ENCODE measurements at regions not wholly inside any gene's neighbourhood (a gene's known extent, or its start where the extent isn't known, plus 50 kb on each side); places are given as distances from the start of the nearest gene placed in this dataset.
A peak's percentile ranks its signal among the peaks of the same experiment; 100 is the strongest.

GRCh38 chr12:93167841-93168492 lies 209.8 kb upstream of the NUDT4 start:
- ATAC-seq (replicated peaks; ENCODE audit: extremely low read depth, poor library complexity, severe bottlenecking) = no peak
- H3K27ac Mint-ChIP-seq (ENCODE audit: low read depth) = no peak overlapping the region
- peaks cover 5% of the 10 kb centered on the region for H3K4me1 Mint-ChIP-seq

GRCh38 chr12:93168751-93169150 lies 209.0 kb upstream of the NUDT4 start:
- H3K27me3 Mint-ChIP-seq = peaks cover 33% of the 10 kb centered on the region
- H3K9me3 Mint-ChIP-seq = no peaks in the 10 kb centered on the region
- H3K4me3 Mint-ChIP-seq = no peak overlapping the region
- no peak overlapping the region for H3K27ac Mint-ChIP-seq (ENCODE audit: low read depth)
- peaks cover 2% of the 10 kb centered on the region for H3K36me3 Mint-ChIP-seq (ENCODE audit: insufficient read depth)
- H3K4me1 Mint-ChIP-seq = peaks cover 5% of the 10 kb centered on the region
- no peak for DNase-seq (ENCODE audit: low spot score in 2 of 2)
- no peak for ATAC-seq (replicated peaks; ENCODE audit: extremely low read depth, poor library complexity, severe bottlenecking)

More at GRCh38 chr12:93167841-93168492, 209.8 kb upstream of the NUDT4 start:
- H3K36me3 Mint-ChIP-seq (ENCODE audit: insufficient read depth) = peaks cover 2% of the 10 kb centered on the region
- H3K4me3 Mint-ChIP-seq = peak overlapping the region; percentile 21
- DNase-seq (ENCODE audit: low spot score in 2 of 2) = no peak
- no peaks in the 10 kb centered on the region for H3K9me3 Mint-ChIP-seq
- H3K27me3 Mint-ChIP-seq = peaks cover 41% of the 10 kb centered on the region

GRCh38 chr12:93169536-93169935 lies 208.2 kb upstream of the NUDT4 start:
- H3K4me3 Mint-ChIP-seq = no peak overlapping the region
- H3K27ac Mint-ChIP-seq (ENCODE audit: low read depth) = no peak overlapping the region
- no peak for DNase-seq (ENCODE audit: low spot score in 2 of 2)
- ATAC-seq (replicated peaks; ENCODE audit: extremely low read depth, poor library complexity, severe bottlenecking) = no peak
- peaks cover 5% of the 10 kb centered on the region for H3K4me1 Mint-ChIP-seq
- peaks cover 29% of the 10 kb centered on the region for H3K27me3 Mint-ChIP-seq
- no peaks in the 10 kb centered on the region for H3K9me3 Mint-ChIP-seq
- peaks cover 2% of the 10 kb centered on the region for H3K36me3 Mint-ChIP-seq (ENCODE audit: insufficient read depth)

- H3K36me3 Mint-ChIP-seq (ENCODE audit: insufficient read depth) = peaks cover 2% of the 10 kb centered on the region
- no peak overlapping the region for H3K4me3 Mint-ChIP-seq
- H3K9me3 Mint-ChIP-seq = no peaks in the 10 kb centered on the region
- DNase-seq (ENCODE audit: low spot score in 2 of 2) (no peak), ATAC-seq (replicated peaks; ENCODE audit: extremely low read depth, poor library complexity, severe bottlenecking) (no peak)
- peaks cover 5% of the 10 kb centered on the region for H3K4me1 Mint-ChIP-seq
- no peak overlapping the region for H3K27ac Mint-ChIP-seq (ENCODE audit: low read depth)
- H3K27me3 Mint-ChIP-seq = peaks cover 23% of the 10 kb centered on the region
Observed at GRCh38 chr12:93170928-93171327, 206.8 kb upstream of the NUDT4 start.

- peaks cover 2% of the 10 kb centered on the region for H3K36me3 Mint-ChIP-seq (ENCODE audit: insufficient read depth)
- ATAC-seq (replicated peaks; ENCODE audit: extremely low read depth, poor library complexity, severe bottlenecking) (no peak), DNase-seq (ENCODE audit: low spot score in 2 of 2) (no peak)
- no peak overlapping the region for H3K4me3 Mint-ChIP-seq
- no peaks in the 10 kb centered on the region for H3K9me3 Mint-ChIP-seq
- H3K27ac Mint-ChIP-seq (ENCODE audit: low read depth) = no peak overlapping the region
- H3K27me3 Mint-ChIP-seq = no peaks in the 10 kb centered on the region
- H3K4me1 Mint-ChIP-seq = no peaks in the 10 kb centered on the region
Observed at GRCh38 chr12:93173178-93173957, 204.4 kb upstream of the NUDT4 start.

- Mint-ChIP-seq H3K4me1 (no peaks in the 10 kb centered on the region), H3K27ac (ENCODE audit: low read depth) (no peak overlapping the region), H3K9me3 (no peaks in the 10 kb centered on the region), H3K36me3 (ENCODE audit: insufficient read depth) (peaks cover 2% of the 10 kb centered on the region), H3K27me3 (no peaks in the 10 kb centered on the region), H3K4me3 (no peak overlapping the region)
- ATAC-seq (replicated peaks; ENCODE audit: extremely low read depth, poor library complexity, severe bottlenecking) (no peak), DNase-seq (ENCODE audit: low spot score in 2 of 2) (no peak)
Observed at GRCh38 chr12:93174048-93174447, 203.7 kb upstream of the NUDT4 start.

GRCh38 chr12:93174473-93174872 lies 203.3 kb upstream of the NUDT4 start:
- H3K36me3 Mint-ChIP-seq (ENCODE audit: insufficient read depth) = peaks cover 2% of the 10 kb centered on the region
- ATAC-seq (replicated peaks; ENCODE audit: extremely low read depth, poor library complexity, severe bottlenecking) (no peak), DNase-seq (ENCODE audit: low spot score in 2 of 2) (no peak)
- H3K4me3 Mint-ChIP-seq = no peak overlapping the region
- H3K9me3 Mint-ChIP-seq = no peaks in the 10 kb centered on the region
- H3K27me3 Mint-ChIP-seq = no peaks in the 10 kb centered on the region
- no peaks in the 10 kb centered on the region for H3K4me1 Mint-ChIP-seq
- no peak overlapping the region for H3K27ac Mint-ChIP-seq (ENCODE audit: low read depth)

GRCh38 chr12:93176165-93176564 lies 201.6 kb upstream of the NUDT4 start:
- Mint-ChIP-seq H3K4me3 (no peak overlapping the region), H3K27me3 (no peaks in the 10 kb centered on the region), H3K9me3 (no peaks in the 10 kb centered on the region), H3K4me1 (no peaks in the 10 kb centered on the region), H3K27ac (ENCODE audit: low read depth) (no peak overlapping the region), H3K36me3 (ENCODE audit: insufficient read depth) (no peaks in the 10 kb centered on the region)
- ATAC-seq (replicated peaks; ENCODE audit: extremely low read depth, poor library complexity, severe bottlenecking) (no peak), DNase-seq (ENCODE audit: low spot score in 2 of 2) (no peak)

- Mint-ChIP-seq H3K9me3 (no peaks in the 10 kb centered on the region), H3K27me3 (no peaks in the 10 kb centered on the region), H3K4me1 (no peaks in the 10 kb centered on the region), H3K4me3 (no peak overlapping the region), H3K27ac (ENCODE audit: low read depth) (no peak overlapping the region), H3K36me3 (ENCODE audit: insufficient read depth) (no peaks in the 10 kb centered on the region)
- ATAC-seq (replicated peaks; ENCODE audit: extremely low read depth, poor library complexity, severe bottlenecking) = no peak
- DNase-seq (ENCODE audit: low spot score in 2 of 2) = no peak
Observed at GRCh38 chr12:93176610-93177126, 201.1 kb upstream of the NUDT4 start.

GRCh38 chr12:93177208-93178153 lies 200.2 kb upstream of the NUDT4 start:
- ATAC-seq (replicated peaks; ENCODE audit: extremely low read depth, poor library complexity, severe bottlenecking) = no peak
- no peaks in the 10 kb centered on the region for H3K4me1 Mint-ChIP-seq
- no peaks in the 10 kb centered on the region for H3K27me3 Mint-ChIP-seq
- no peaks in the 10 kb centered on the region for H3K36me3 Mint-ChIP-seq (ENCODE audit: insufficient read depth)
- DNase-seq (ENCODE audit: low spot score in 2 of 2) = no peak
- H3K27ac Mint-ChIP-seq (ENCODE audit: low read depth) = no peak overlapping the region
- H3K4me3 Mint-ChIP-seq = no peak overlapping the region
- H3K9me3 Mint-ChIP-seq = no peaks in the 10 kb centered on the region

GRCh38 chr12:93178154-93178878 lies 199.4 kb upstream of the NUDT4 start:
- H3K4me3 Mint-ChIP-seq = no peak overlapping the region
- no peak for DNase-seq (ENCODE audit: low spot score in 2 of 2)
- no peaks in the 10 kb centered on the region for H3K27me3 Mint-ChIP-seq
- H3K27ac Mint-ChIP-seq (ENCODE audit: low read depth) = no peak overlapping the region
- no peaks in the 10 kb centered on the region for H3K9me3 Mint-ChIP-seq
- no peaks in the 10 kb centered on the region for H3K36me3 Mint-ChIP-seq (ENCODE audit: insufficient read depth)
- H3K4me1 Mint-ChIP-seq = no peaks in the 10 kb centered on the region
- ATAC-seq (replicated peaks; ENCODE audit: extremely low read depth, poor library complexity, severe bottlenecking) = no peak

- no peak overlapping the region for H3K27ac Mint-ChIP-seq (ENCODE audit: low read depth)
- peaks cover 1% of the 10 kb centered on the region for H3K36me3 Mint-ChIP-seq (ENCODE audit: insufficient read depth)
- no peaks in the 10 kb centered on the region for H3K9me3 Mint-ChIP-seq
- ATAC-seq (replicated peaks; ENCODE audit: extremely low read depth, poor library complexity, severe bottlenecking) (no peak), DNase-seq (ENCODE audit: low spot score in 2 of 2) (no peak)
- no peaks in the 10 kb centered on the region for H3K27me3 Mint-ChIP-seq
- H3K4me3 Mint-ChIP-seq = no peak overlapping the region
- H3K4me1 Mint-ChIP-seq = no peaks in the 10 kb centered on the region
Observed at GRCh38 chr12:93179792-93180191, 197.9 kb upstream of the NUDT4 start.

All from central memory CD8-positive, alpha-beta T cell (primary cell).